ENCODE measurements at regions not wholly inside any gene's neighbourhood (a gene's known extent, or its start where the extent isn't known, plus 50 kb on each side); places are given as distances from the start of the nearest gene placed in this dataset.

GRCh38 chr11:25901415-25901814, 430.5 kb upstream of the ANO3 start:
- no peak for TF ChIP-seq CTCF (IDR thresholded peaks at IDR 0.05; ENCODE audit: low read depth, low read length, missing control alignments)
- DNase-seq (ENCODE audit: low read depth) = no peak
- in situ Hi-C loops (cut with HindIII; ENCODE audit: low sequenced_read_pairs) = no loop called here
- H3K4me3 ChIP-seq (ENCODE audit: low read depth, low read length) = no peak overlapping the region

- no peak for TF ChIP-seq CTCF (IDR thresholded peaks at IDR 0.05; ENCODE audit: low read depth, low read length, missing control alignments)
- no peak for DNase-seq (ENCODE audit: low read depth)
- H3K4me3 ChIP-seq (ENCODE audit: low read depth, low read length) = no peak overlapping the region
- in situ Hi-C loops (cut with HindIII; ENCODE audit: low sequenced_read_pairs) = no loop called here
Measured at GRCh38 chr11:25902476-25902875, 429.5 kb upstream of the ANO3 start.

- in situ Hi-C loops (cut with HindIII; ENCODE audit: low sequenced_read_pairs) = no loop called here
- H3K4me3 ChIP-seq (ENCODE audit: low read depth, low read length) = no peak overlapping the region
- no peak for DNase-seq (ENCODE audit: low read depth)
- no peak for TF ChIP-seq CTCF (IDR thresholded peaks at IDR 0.05; ENCODE audit: low read depth, low read length, missing control alignments)
Measured at GRCh38 chr11:25908726-25909125, 423.2 kb upstream of the ANO3 start.

- no peak for TF ChIP-seq CTCF (IDR thresholded peaks at IDR 0.05; ENCODE audit: low read depth, low read length, missing control alignments)
- H3K4me3 ChIP-seq (ENCODE audit: low read depth, low read length) = no peak overlapping the region
- in situ Hi-C loops (cut with HindIII; ENCODE audit: low sequenced_read_pairs) = no loop called here
- no peak for DNase-seq (ENCODE audit: low read depth)
Measured at GRCh38 chr11:25910086-25910485, 421.8 kb upstream of the ANO3 start.

- no peak for TF ChIP-seq CTCF (IDR thresholded peaks at IDR 0.05; ENCODE audit: low read depth, low read length, missing control alignments)
- DNase-seq (ENCODE audit: low read depth) = no peak
- no peak overlapping the region for H3K4me3 ChIP-seq (ENCODE audit: low read depth, low read length)
- in situ Hi-C loops (cut with HindIII; ENCODE audit: low sequenced_read_pairs) = no loop called here
Measured at GRCh38 chr11:25920356-25920755, 411.6 kb upstream of the ANO3 start.

GRCh38 chr11:25924586-25924985, 407.3 kb upstream of the ANO3 start:
- no peak for DNase-seq (ENCODE audit: low read depth)
- no peak for TF ChIP-seq CTCF (IDR thresholded peaks at IDR 0.05; ENCODE audit: low read depth, low read length, missing control alignments)
- H3K4me3 ChIP-seq (ENCODE audit: low read depth, low read length) = no peak overlapping the region
- in situ Hi-C loops (cut with HindIII; ENCODE audit: low sequenced_read_pairs) = no loop called here

- no peak for TF ChIP-seq CTCF (IDR thresholded peaks at IDR 0.05; ENCODE audit: low read depth, low read length, missing control alignments)
Measured at GRCh38 chr11:25925359-25925758, 406.6 kb upstream of the ANO3 start.

More at GRCh38 chr11:25925359-25925758, 406.6 kb upstream of the ANO3 start:
- no peak overlapping the region for H3K4me3 ChIP-seq (ENCODE audit: low read depth, low read length)
- DNase-seq (ENCODE audit: low read depth) = no peak
- in situ Hi-C loops (cut with HindIII; ENCODE audit: low sequenced_read_pairs) = no loop called here
